ENCODE measurements at regions not wholly inside any gene's neighbourhood (a gene's known extent, or its start where the extent isn't known, plus 50 kb on each side); places are given as distances from the start of the nearest gene placed in this dataset.

DNA sequence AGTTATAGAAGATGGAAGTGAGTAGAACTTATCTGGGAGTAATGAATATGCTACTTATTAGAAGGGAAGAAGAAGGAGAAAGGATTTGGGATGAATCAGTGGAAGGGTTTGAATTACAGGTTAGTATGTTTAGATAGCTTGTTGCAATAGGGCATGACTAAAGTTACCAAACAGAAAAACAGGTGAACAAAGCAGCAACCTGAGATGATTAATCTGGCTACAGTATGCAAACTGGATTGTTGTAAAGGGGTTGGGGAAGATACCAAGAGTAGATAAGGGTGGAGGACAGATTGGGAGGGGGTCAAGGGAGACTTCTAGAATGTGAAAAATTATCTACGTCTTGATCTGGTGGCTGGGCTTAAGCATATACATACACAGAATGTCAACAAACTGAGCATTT lies 73.4 kb upstream of the CLEC14A start:
- no peak for DNase-seq (ENCODE audit: low read depth in 2 of 2)

DNA sequence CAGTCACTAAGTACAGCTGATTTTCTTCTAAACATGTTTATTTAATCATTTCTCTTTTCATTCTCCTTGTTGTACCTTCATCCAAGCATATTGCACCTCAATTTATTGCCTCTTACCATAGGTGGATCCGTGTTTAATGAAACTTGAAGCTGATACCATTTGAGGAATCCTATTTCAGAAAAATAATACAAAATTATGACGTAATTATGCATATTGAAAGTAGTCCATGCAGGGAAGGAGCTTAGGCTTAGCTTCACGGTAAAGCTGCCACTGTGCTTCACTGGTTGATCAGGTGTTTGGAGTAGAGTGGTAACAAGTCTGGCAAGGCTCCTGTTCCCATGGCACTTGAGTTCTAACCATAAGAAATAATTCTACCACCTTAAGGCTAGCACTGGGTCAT lies 61.0 kb upstream of the CLEC14A start:
- DNase-seq (ENCODE audit: low read depth in 2 of 2) = no peak

DNA sequence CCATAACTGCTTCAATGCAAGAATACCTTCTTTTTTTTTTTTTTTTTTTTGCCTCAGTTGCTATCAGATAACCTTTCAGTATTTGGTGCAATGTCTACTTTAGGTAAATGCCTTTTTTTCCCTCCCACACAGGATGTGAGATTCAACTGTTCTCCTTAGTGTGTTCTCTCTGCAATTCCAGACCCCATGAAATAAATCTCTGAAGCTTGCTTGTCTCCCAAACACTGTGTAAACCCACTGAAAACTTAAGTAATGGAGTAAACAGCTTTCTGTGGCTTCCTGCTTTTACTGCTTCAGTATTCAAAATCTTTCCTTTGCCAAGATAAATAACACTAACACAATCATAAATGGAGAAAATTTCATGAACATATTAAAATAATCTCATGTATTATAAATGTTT lies 55.8 kb upstream of the CLEC14A start:
- DNase-seq (ENCODE audit: low read depth in 2 of 2) = no peak

DNA sequence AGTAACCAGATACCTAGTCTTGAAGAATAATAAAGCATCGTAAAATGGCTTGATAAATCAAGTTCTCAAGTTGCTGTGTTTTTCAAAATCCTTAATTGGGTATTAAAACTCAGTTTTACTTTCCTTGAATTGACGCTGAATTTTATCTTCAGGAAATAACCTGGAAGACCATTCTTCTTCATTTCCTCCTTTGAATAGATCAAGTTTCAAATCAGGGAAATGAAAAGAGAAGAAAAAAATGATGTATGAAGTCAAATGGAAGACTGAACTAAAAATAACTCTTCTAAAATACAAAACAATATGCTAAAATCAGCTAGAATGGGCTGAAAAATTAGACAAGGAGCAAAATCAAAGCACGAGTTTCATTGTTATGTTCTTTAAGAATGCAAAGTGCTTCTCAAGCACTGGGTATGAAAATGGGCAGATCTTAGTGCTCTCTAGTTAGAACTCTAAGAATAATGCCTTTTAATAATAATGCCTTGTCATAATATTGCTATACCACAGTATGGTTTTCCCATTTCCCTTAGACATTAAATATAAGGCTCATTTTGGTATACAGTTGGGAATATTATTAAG lies 54.6 kb upstream of the CLEC14A start:
- no peak for DNase-seq (ENCODE audit: low read depth in 2 of 2)

DNA sequence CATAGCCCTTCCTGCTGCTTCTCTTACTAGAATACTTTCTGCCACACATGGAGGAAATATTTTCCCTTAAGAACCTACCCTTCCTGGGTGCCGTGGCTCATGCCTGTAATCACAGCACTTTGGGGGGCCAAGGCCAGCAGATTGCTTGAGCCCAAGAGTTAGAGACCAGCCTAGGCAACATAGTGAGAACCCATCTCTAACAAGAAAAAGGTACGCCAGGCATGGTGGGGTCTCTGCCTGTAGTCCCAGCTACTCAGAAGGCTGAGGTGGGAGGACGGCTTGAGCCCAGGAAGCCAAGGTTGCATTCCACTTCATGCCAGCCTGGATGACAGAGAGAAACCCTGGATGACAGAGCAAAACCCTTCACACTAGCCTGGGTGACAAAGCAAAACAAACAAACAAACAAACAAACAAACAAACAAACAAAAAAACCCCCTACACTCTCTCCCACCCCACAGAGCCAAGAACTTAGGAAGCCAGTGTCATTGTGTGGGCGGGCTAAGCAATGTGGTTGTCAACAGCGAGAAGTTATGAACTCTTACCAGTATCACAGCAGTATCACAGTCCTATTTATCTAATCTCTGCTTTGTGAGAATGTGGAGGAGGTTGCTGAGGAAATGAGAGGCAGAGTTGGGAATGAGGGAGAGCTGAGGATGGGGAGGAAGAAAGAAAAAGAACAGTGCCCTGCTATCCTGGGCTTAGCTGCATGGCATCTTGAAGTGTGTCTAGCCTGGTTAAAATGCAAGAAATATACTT lies 53.8 kb upstream of the CLEC14A start:
- DNase-seq (ENCODE audit: low read depth in 2 of 2) = no peak
